ENCODE measurements at regions not wholly inside any gene's neighbourhood (a gene's known extent, or its start where the extent isn't known, plus 50 kb on each side); places are given as distances from the start of the nearest gene placed in this dataset.

GRCh38 chr15:96966554-96966953 lies 636.1 kb downstream of the NR2F2 start:
- Histone ChIP-seq H3K4me3 (no peak overlapping the region), H3K79me2 (ENCODE audit: insufficient read depth) (no peaks in the 10 kb centered on the region), H3K27ac (no peak overlapping the region), H3K27me3 (replicated peaks; ENCODE audit: insufficient read depth) (no peaks in the 10 kb centered on the region), H3K9ac (no peak overlapping the region), H3K9me2 (ENCODE audit: insufficient read depth) (no peaks in the 10 kb centered on the region), H3K4me1 (ENCODE audit: insufficient read depth) (no peaks in the 10 kb centered on the region), H3F3A (ENCODE audit: insufficient read depth) (no peaks in the 10 kb centered on the region), H2AFZ (no peak overlapping the region), H3K4me2 (ENCODE audit: unreplicated experiment) (no peak overlapping the region), H4K20me1 (ENCODE audit: insufficient read depth) (no peaks in the 10 kb centered on the region), H3K9me3 (ENCODE audit: low read depth) (no peaks in the 10 kb centered on the region), H3K36me3 (ENCODE audit: low read depth) (no peaks in the 10 kb centered on the region)
- in situ Hi-C loops (cut with MboI) = no loop called here
- WGBS, 2 experiments (ENCODE audit: low coverage in 1 of 2, low lambda C conversion rate in 2 of 2, missing lambda C conversion rate in 2 of 2) = 16 to 17% methylated on average over 3 of the region's 3 CpGs
- no peak for DNase-seq
- no peak for TF ChIP-seq EZH2 (IDR thresholded peaks at IDR 0.05; ENCODE audit: insufficient read depth, poor library complexity, severe bottlenecking)
- TF ChIP-seq EZH2phosphoT487 (IDR thresholded peaks at IDR 0.05; ENCODE audit: insufficient read depth, low read depth) = no peak

GRCh38 chr15:96969732-96970710 lies 639.5 kb downstream of the NR2F2 start:
- DNase-seq = no peak
- Histone ChIP-seq H3K27ac (no peak overlapping the region), H4K20me1 (ENCODE audit: insufficient read depth) (no peaks in the 10 kb centered on the region), H3K79me2 (ENCODE audit: insufficient read depth) (no peaks in the 10 kb centered on the region), H2AFZ (no peak overlapping the region), H3K9me2 (ENCODE audit: insufficient read depth) (no peaks in the 10 kb centered on the region), H3K36me3 (ENCODE audit: low read depth) (no peaks in the 10 kb centered on the region), H3K4me1 (ENCODE audit: insufficient read depth) (no peaks in the 10 kb centered on the region), H3F3A (ENCODE audit: insufficient read depth) (no peaks in the 10 kb centered on the region), H3K9ac (no peak overlapping the region), H3K9me3 (ENCODE audit: low read depth) (no peaks in the 10 kb centered on the region), H3K4me3 (no peak overlapping the region), H3K27me3 (replicated peaks; ENCODE audit: insufficient read depth) (no peaks in the 10 kb centered on the region), H3K4me2 (ENCODE audit: unreplicated experiment) (no peak overlapping the region)
- 36 to 40% methylated on average over 18 of the region's 18 CpGs for WGBS, 2 experiments (ENCODE audit: low coverage in 1 of 2, low lambda C conversion rate in 2 of 2, missing lambda C conversion rate in 2 of 2)
- TF ChIP-seq EZH2 (IDR thresholded peaks at IDR 0.05; ENCODE audit: insufficient read depth, poor library complexity, severe bottlenecking) = no peak
- no peak for TF ChIP-seq EZH2phosphoT487 (IDR thresholded peaks at IDR 0.05; ENCODE audit: insufficient read depth, low read depth)
- in situ Hi-C loops (cut with MboI) = no loop called here

- no peak overlapping the region for H3K27ac ChIP-seq
- no peaks in the 10 kb centered on the region for H3K27me3 ChIP-seq (replicated peaks; ENCODE audit: insufficient read depth)
- H3K4me3 ChIP-seq = no peak overlapping the region
- no peaks in the 10 kb centered on the region for H3K36me3 ChIP-seq (ENCODE audit: low read depth)
- WGBS, 2 experiments (ENCODE audit: low coverage in 1 of 2, low lambda C conversion rate in 2 of 2, missing lambda C conversion rate in 2 of 2) = 70 to 85% methylated on average over 1 of the region's 1 CpG
- H3K4me2 ChIP-seq (ENCODE audit: unreplicated experiment) = no peak overlapping the region
- H2AFZ ChIP-seq = no peak overlapping the region
- DNase-seq = no peak
- H3K79me2 ChIP-seq (ENCODE audit: insufficient read depth) = no peaks in the 10 kb centered on the region
- in situ Hi-C loops (cut with MboI) = no loop called here
- H3K9me3 ChIP-seq (ENCODE audit: low read depth) = no peaks in the 10 kb centered on the region
- no peaks in the 10 kb centered on the region for H3F3A ChIP-seq (ENCODE audit: insufficient read depth)
- no peaks in the 10 kb centered on the region for H3K4me1 ChIP-seq (ENCODE audit: insufficient read depth)
- TF ChIP-seq EZH2 (IDR thresholded peaks at IDR 0.05; ENCODE audit: insufficient read depth, poor library complexity, severe bottlenecking) = no peak
- TF ChIP-seq EZH2phosphoT487 (IDR thresholded peaks at IDR 0.05; ENCODE audit: insufficient read depth, low read depth) = no peak
- no peaks in the 10 kb centered on the region for H3K9me2 ChIP-seq (ENCODE audit: insufficient read depth)
- no peak overlapping the region for H3K9ac ChIP-seq
- no peaks in the 10 kb centered on the region for H4K20me1 ChIP-seq (ENCODE audit: insufficient read depth)
Observed at GRCh38 chr15:96972201-96972600, 641.7 kb downstream of the NR2F2 start.

- TF ChIP-seq EZH2phosphoT487 (IDR thresholded peaks at IDR 0.05; ENCODE audit: insufficient read depth, low read depth) (no peak), EZH2 (IDR thresholded peaks at IDR 0.05; ENCODE audit: insufficient read depth, poor library complexity, severe bottlenecking) (no peak)
- Histone ChIP-seq H3K27me3 (replicated peaks; ENCODE audit: insufficient read depth) (no peaks in the 10 kb centered on the region), H2AFZ (no peak overlapping the region), H3K4me1 (ENCODE audit: insufficient read depth) (no peaks in the 10 kb centered on the region), H3K9me2 (ENCODE audit: insufficient read depth) (no peaks in the 10 kb centered on the region), H3K9me3 (ENCODE audit: low read depth) (no peaks in the 10 kb centered on the region), H3K36me3 (ENCODE audit: low read depth) (no peaks in the 10 kb centered on the region), H3K4me2 (ENCODE audit: unreplicated experiment) (no peak overlapping the region), H3K27ac (no peak overlapping the region), H3F3A (ENCODE audit: insufficient read depth) (no peaks in the 10 kb centered on the region), H4K20me1 (ENCODE audit: insufficient read depth) (no peaks in the 10 kb centered on the region), H3K4me3 (no peak overlapping the region), H3K79me2 (ENCODE audit: insufficient read depth) (no peaks in the 10 kb centered on the region), H3K9ac (no peak overlapping the region)
- in situ Hi-C loops (cut with MboI) = no loop called here
- DNase-seq = no peak
Observed at GRCh38 chr15:96974761-96975160, 644.3 kb downstream of the NR2F2 start.

Measured in GM23248 (cell line).